ENCODE measurements at regions not wholly inside any gene's neighbourhood (a gene's known extent, or its start where the extent isn't known, plus 50 kb on each side); places are given as distances from the start of the nearest gene placed in this dataset.

DNA sequence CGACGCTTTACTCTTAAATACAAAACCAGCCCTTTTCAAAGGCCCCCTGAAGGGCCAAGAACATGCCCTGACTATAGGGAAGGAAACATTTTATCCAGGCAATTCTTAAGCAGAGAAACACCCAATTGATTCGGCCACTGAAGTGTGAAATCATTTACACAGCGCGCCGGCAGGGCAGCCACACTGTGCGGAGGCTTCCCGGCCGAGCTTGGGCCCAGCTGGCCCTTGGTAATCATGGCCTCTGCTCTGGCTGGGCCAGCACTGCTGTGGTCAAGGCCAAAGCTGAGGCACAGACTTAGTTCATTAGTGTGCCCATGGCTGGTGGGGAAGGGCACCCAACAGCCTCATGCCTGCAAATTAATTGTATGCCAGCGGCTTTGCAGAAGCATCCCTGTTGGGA lies 143.7 kb upstream of the HABP2 start:
- in situ Hi-C loops (cut with HindIII; ENCODE audit: low pct_ligation_motif_present, low sequenced_read_pairs), result no loop called here
- no peak overlapping the region for H3K4me3 ChIP-seq (ENCODE audit: low read depth, low read length)
- no peak overlapping the region for H3K27ac ChIP-seq
- TF ChIP-seq, protein P1, sequence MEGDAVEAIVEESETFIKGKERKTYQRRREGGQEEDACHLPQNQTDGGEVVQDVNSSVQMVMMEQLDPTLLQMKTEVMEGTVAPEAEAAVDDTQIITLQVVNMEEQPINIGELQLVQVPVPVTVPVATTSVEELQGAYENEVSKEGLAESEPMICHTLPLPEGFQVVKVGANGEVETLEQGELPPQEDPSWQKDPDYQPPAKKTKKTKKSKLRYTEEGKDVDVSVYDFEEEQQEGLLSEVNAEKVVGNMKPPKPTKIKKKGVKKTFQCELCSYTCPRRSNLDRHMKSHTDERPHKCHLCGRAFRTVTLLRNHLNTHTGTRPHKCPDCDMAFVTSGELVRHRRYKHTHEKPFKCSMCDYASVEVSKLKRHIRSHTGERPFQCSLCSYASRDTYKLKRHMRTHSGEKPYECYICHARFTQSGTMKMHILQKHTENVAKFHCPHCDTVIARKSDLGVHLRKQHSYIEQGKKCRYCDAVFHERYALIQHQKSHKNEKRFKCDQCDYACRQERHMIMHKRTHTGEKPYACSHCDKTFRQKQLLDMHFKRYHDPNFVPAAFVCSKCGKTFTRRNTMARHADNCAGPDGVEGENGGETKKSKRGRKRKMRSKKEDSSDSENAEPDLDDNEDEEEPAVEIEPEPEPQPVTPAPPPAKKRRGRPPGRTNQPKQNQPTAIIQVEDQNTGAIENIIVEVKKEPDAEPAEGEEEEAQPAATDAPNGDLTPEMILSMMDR (IDR thresholded peaks at IDR 0.05; ENCODE audit: low read depth, low read length, missing control alignments), result no peak
- no peaks in the 10 kb centered on the region for H3K27me3 ChIP-seq (replicated peaks)
- DNase-seq, result no peak
- no peaks in the 10 kb centered on the region for H3K36me3 ChIP-seq (replicated peaks)

DNA sequence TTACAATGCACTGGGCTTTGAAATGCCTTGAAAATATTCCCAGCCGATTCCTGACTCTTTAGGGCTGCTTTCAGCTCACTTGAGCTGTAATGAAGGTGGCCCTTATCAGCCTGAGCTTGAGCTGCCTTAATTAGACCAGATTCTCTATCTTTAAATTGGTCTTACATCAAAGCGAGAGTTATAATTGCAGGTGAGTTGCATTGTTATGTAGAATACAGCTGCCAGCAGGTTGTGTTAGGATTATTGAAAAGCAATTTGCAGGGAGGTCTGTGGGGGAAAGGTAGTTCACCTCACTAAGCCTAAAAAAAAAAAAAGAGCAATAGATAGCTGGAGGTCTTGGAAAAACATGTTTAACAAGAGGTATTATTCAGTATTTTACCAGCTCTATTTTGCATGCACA lies 142.2 kb upstream of the HABP2 start:
- H3K27ac ChIP-seq, result no peak overlapping the region
- TF ChIP-seq, protein P1 (IDR thresholded peaks at IDR 0.05; ENCODE audit: low read depth, low read length, missing control alignments), result no peak
- no peaks in the 10 kb centered on the region for H3K36me3 ChIP-seq (replicated peaks)
- no peak for DNase-seq
- H3K27me3 ChIP-seq (replicated peaks), result no peaks in the 10 kb centered on the region
- H3K4me3 ChIP-seq (ENCODE audit: low read depth, low read length), result no peak overlapping the region
- in situ Hi-C loops (cut with HindIII; ENCODE audit: low pct_ligation_motif_present, low sequenced_read_pairs), result no loop called here

DNA sequence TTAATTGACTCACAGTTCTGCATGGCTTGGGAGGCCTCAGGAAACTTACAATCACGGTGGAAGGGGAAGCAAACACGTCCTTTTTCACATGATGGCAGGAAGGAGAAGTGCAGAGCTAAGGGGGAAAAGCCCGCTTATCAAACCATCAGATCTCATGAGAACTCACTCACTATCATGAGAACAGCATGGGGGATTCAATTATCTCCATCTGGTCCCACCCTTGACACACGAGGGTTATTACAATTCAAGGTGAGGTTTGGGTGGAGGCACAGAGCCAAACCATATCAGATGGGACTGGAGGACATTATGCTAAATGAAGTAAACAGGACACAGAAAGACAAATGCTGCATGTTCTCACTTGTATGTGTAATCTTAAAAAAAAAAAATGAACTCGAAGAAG lies 141.4 kb upstream of the HABP2 start:
- Histone ChIP-seq H3K27me3 (replicated peaks) (no peaks in the 10 kb centered on the region), H3K36me3 (replicated peaks) (no peaks in the 10 kb centered on the region), H3K4me3 (ENCODE audit: low read depth, low read length) (no peak overlapping the region), H3K27ac (no peak overlapping the region)
- TF ChIP-seq, protein P1 (IDR thresholded peaks at IDR 0.05; ENCODE audit: low read depth, low read length, missing control alignments), result no peak
- DNase-seq, result no peak
- in situ Hi-C loops (cut with HindIII; ENCODE audit: low pct_ligation_motif_present, low sequenced_read_pairs), result no loop called here

DNA sequence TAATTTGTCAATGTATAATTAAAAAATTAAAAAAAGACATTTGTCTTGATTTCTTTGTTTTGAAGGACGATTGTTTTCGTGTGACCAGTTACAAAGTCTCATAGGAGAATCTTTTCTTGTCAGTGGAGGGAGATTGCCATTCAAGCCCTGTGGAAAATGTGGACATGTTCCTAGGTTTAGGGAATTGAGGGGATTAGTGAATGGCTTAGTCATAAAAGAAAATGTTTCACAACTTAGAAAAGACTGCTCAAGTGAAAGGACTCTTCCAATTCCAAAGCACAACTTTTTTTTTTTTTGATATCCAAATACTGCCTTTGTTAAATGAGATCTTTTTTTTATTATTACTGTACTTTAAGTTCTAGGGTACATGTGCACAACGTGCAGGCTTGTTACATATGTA lies 140.7 kb upstream of the HABP2 start:
- Histone ChIP-seq H3K27me3 (replicated peaks) (no peaks in the 10 kb centered on the region), H3K27ac (no peak overlapping the region), H3K4me3 (ENCODE audit: low read depth, low read length) (no peak overlapping the region), H3K36me3 (replicated peaks) (no peaks in the 10 kb centered on the region)
- TF ChIP-seq, protein P1 (IDR thresholded peaks at IDR 0.05; ENCODE audit: low read depth, low read length, missing control alignments), result no peak
- in situ Hi-C loops (cut with HindIII; ENCODE audit: low pct_ligation_motif_present, low sequenced_read_pairs), result no loop called here
- DNase-seq, result no peak

DNA sequence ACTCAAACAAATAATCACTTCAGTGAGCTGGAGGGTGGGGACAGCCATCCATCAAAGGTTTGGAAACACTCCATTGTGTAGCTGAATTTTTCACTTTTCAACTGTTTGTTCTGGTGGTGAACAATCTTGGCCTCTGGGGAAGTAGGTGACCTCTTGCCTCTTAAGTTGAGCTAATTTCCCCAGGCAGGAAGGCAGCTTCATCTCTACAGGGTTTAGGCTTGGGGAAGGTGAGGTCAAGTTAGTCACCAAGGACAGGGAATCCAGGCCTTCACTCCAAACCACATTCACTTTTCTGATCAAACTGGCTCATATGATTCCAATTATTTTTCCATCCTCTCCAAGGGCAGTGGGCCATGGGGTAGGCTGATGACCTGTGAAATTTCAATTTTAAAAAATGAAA lies 138.3 kb upstream of the HABP2 start:
- H3K36me3 ChIP-seq (replicated peaks), result no peaks in the 10 kb centered on the region
- TF ChIP-seq, protein P1 (IDR thresholded peaks at IDR 0.05; ENCODE audit: low read depth, low read length, missing control alignments), result no peak

DNA sequence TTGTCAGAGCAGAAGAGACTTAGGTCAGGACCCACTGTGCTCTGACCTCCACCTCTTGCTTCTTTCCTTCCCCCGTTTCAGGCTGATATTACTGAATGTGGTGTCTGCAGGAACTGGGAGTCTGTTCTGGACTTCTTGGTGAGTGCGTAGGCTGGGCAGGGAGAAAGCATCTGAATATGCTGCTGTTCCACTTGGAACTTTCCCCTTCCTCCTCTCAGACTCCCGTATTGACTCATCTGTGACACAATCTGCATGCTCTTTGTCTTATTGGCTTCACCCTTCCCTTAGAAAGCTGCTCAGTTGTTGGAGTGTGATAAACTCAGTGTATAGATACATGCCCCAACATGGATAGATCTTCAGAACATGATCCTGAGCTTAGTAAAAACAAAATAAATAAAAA lies 137.6 kb upstream of the HABP2 start:
- TF ChIP-seq, protein P1 (IDR thresholded peaks at IDR 0.05; ENCODE audit: low read depth, low read length, missing control alignments), result no peak
- DNase-seq, result no peak
- H3K4me3 ChIP-seq (ENCODE audit: low read depth, low read length), result no peak overlapping the region
- H3K27me3 ChIP-seq (replicated peaks), result no peaks in the 10 kb centered on the region
- no peaks in the 10 kb centered on the region for H3K36me3 ChIP-seq (replicated peaks)
- no peak overlapping the region for H3K27ac ChIP-seq
- in situ Hi-C loops (cut with HindIII; ENCODE audit: low pct_ligation_motif_present, low sequenced_read_pairs), result no loop called here

More for the DNA sequence above, 138.3 kb upstream of the HABP2 start:
- no peak overlapping the region for H3K4me3 ChIP-seq (ENCODE audit: low read depth, low read length)
- H3K27ac ChIP-seq, result no peak overlapping the region
- no peaks in the 10 kb centered on the region for H3K27me3 ChIP-seq (replicated peaks)
- in situ Hi-C loops (cut with HindIII; ENCODE audit: low pct_ligation_motif_present, low sequenced_read_pairs), result no loop called here
- DNase-seq, result no peak

All from brain microvascular endothelial cell (primary cell).